Mesothelial cell of epicardium (in vitro differentiated cells): ENCODE measurements at regions not wholly inside any gene's neighbourhood (a gene's known extent, or its start where the extent isn't known, plus 50 kb on each side); places are given as distances from the start of the nearest gene placed in this dataset.

Experiments used
- DNase-seq, 2 experiments: peaks; one replicate each; pipeline ENCODE4 v3.0.0; 2021; ENCODE audit warnings: low spot score in 2 of 2; ENCODE audit not compliant: unreplicated experiment in 2 of 2
- H3K27ac Mint-ChIP-seq: 2 replicates; pipeline ENCODE4 v1.8.0; 2021; ENCODE audit warnings: mixed read lengths
- H3K27me3 Mint-ChIP-seq: 2 replicates; pipeline ENCODE4 v1.8.0; 2021; ENCODE audit warnings: low read depth, mixed read lengths
- H3K36me3 Mint-ChIP-seq: 2 replicates; pipeline ENCODE4 v1.8.0; 2021; ENCODE audit warnings: mixed read lengths
- H3K4me1 Mint-ChIP-seq: 2 replicates; pipeline ENCODE4 v1.8.0; 2021; ENCODE audit warnings: mixed read lengths
- H3K4me3 Mint-ChIP-seq: 2 replicates; pipeline ENCODE4 v1.8.0; 2021; ENCODE audit warnings: mild to moderate bottlenecking, moderate library complexity, mixed read lengths
- H3K9me3 Mint-ChIP-seq: 2 replicates; pipeline ENCODE4 v1.8.0; 2021; ENCODE audit warnings: mixed read lengths
- CTCF ChIP-seq: fragments of 200-600 bp; sonication (generic); IDR thresholded peaks from one replicate; pipeline ENCODE4 v1.5.0; 2021; ENCODE audit warnings: antibody characterized with exemption; ENCODE audit not compliant: unreplicated experiment

- peaks cover 21% of the 10 kb centered on the region for H3K4me1 Mint-ChIP-seq
Observed at GRCh38 chr6:139649128-139649527, 274.7 kb upstream of the CITED2 start.

GRCh38 chr6:139648430-139649000 is 274.1 kb upstream of the CITED2 start:
- H3K27ac Mint-ChIP-seq = no peak overlapping the region
- no peaks in the 10 kb centered on the region for H3K27me3 Mint-ChIP-seq
- peaks cover 24% of the 10 kb centered on the region for H3K4me1 Mint-ChIP-seq
- TF ChIP-seq CTCF = no peak
- DNase-seq = no peak
- no peak overlapping the region for H3K4me3 Mint-ChIP-seq
- peaks cover 19% of the 10 kb centered on the region for H3K9me3 Mint-ChIP-seq
- H3K36me3 Mint-ChIP-seq = peaks cover 4% of the 10 kb centered on the region

More at GRCh38 chr6:139649128-139649527, 274.7 kb upstream of the CITED2 start:
- DNase-seq = no peak
- H3K27ac Mint-ChIP-seq = no peak overlapping the region
- H3K4me3 Mint-ChIP-seq = no peak overlapping the region
- peaks cover 4% of the 10 kb centered on the region for H3K36me3 Mint-ChIP-seq
- peaks cover 19% of the 10 kb centered on the region for H3K9me3 Mint-ChIP-seq
- H3K27me3 Mint-ChIP-seq = no peaks in the 10 kb centered on the region
- TF ChIP-seq CTCF = no peak

- Mint-ChIP-seq H3K9me3 (peaks cover 19% of the 10 kb centered on the region), H3K4me3 (no peak overlapping the region), H3K4me1 (peaks cover 21% of the 10 kb centered on the region), H3K36me3 (peaks cover 4% of the 10 kb centered on the region), H3K27ac (no peak overlapping the region), H3K27me3 (no peaks in the 10 kb centered on the region)
- no peak for DNase-seq
- TF ChIP-seq CTCF = no peak
Observed at GRCh38 chr6:139647841-139648240, 273.4 kb upstream of the CITED2 start.

GRCh38 chr6:139647016-139647415 is 272.6 kb upstream of the CITED2 start:
- Mint-ChIP-seq H3K9me3 (peaks cover 19% of the 10 kb centered on the region), H3K4me3 (no peak overlapping the region), H3K4me1 (peaks cover 21% of the 10 kb centered on the region), H3K27ac (no peak overlapping the region), H3K27me3 (no peaks in the 10 kb centered on the region), H3K36me3 (peaks cover 4% of the 10 kb centered on the region)
- no peak for TF ChIP-seq CTCF
- no peak for DNase-seq

GRCh38 chr6:139644821-139645220 is 270.4 kb upstream of the CITED2 start:
- peaks cover 4% of the 10 kb centered on the region for H3K36me3 Mint-ChIP-seq
- peaks cover 19% of the 10 kb centered on the region for H3K9me3 Mint-ChIP-seq
- H3K4me1 Mint-ChIP-seq = peaks cover 21% of the 10 kb centered on the region
- H3K27me3 Mint-ChIP-seq = no peaks in the 10 kb centered on the region
- no peak overlapping the region for H3K4me3 Mint-ChIP-seq
- no peak for DNase-seq
- no peak overlapping the region for H3K27ac Mint-ChIP-seq
- TF ChIP-seq CTCF = no peak

- no peak for TF ChIP-seq CTCF
- no peaks in the 10 kb centered on the region for H3K27me3 Mint-ChIP-seq
- no peak for DNase-seq
Observed at GRCh38 chr6:139643986-139644385, 269.5 kb upstream of the CITED2 start.

More at GRCh38 chr6:139643986-139644385, 269.5 kb upstream of the CITED2 start:
- Mint-ChIP-seq H3K36me3 (peaks cover 3% of the 10 kb centered on the region), H3K4me3 (no peak overlapping the region), H3K4me1 (peaks cover 21% of the 10 kb centered on the region), H3K9me3 (peaks cover 11% of the 10 kb centered on the region), H3K27ac (no peak overlapping the region)
